ENCODE measurements at regions not wholly inside any gene's neighbourhood (a gene's known extent, or its start where the extent isn't known, plus 50 kb on each side); places are given as distances from the start of the nearest gene placed in this dataset.

DNA sequence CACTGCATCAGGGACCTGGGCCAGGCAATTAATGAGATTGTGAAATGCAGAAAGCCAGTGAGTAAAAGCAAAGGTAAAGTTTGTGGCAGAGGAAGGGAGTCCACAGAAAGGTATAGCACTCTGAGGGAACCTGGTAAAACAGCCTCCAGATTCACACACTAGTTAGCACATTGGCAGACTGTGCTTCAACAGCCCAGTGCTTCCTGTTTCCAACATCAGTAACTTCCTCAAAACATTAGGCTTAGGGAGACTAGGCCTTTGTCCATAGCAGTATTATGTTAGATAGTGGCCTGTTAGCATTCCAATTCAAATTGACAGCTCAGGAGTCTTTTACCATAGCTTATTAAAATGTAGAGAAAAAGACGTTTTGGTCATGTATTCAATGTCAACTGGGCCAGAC is 582.6 kb upstream of the ACTRT1 start:
- TF ChIP-seq EZH2 (IDR thresholded peaks at IDR 0.05) (no peak), POLR2AphosphoS5 (IDR thresholded peaks at IDR 0.05; ENCODE audit: borderline replicate concordance, low read depth, low read length) (no peak), FOXP2 (optimal IDR thresholded peaks at IDR 0.05; ENCODE audit: control extremely low read depth, extremely low read length, insufficient read depth) (no peak)

All from SK-N-MC (cell line).